Activated CD4-positive, alpha-beta T cell treated with anti-CD3 and anti-CD28 coated beads for 36 hours (primary cell): ENCODE measurements at regions not wholly inside any gene's neighbourhood (a gene's known extent, or its start where the extent isn't known, plus 50 kb on each side); places are given as distances from the start of the nearest gene placed in this dataset.
"Not testable (repeated sequence)": the region's sequence is repeated elsewhere in the genome, so short reads cannot be mapped to it uniquely, and the experiment has no call there.

ENCODE experiments used
- ATAC-seq: fragments of 200-7000 bp; cut with Tn5 transposase; one replicate; pipeline ENCODE4 v1.10.0; 2021; ENCODE audit warnings: mild to moderate bottlenecking, moderate library complexity
- CTCF ChIA-PET: fragments of 350-600 bp; sonication (Branson Sonifier 250); formaldehyde crosslinking; loops from one replicate; lab custom pipeline; 2021; ENCODE audit warnings: antibody characterized with exemption; lab: Charles Lee
- POLR2A ChIA-PET: fragments of 350-600 bp; sonication (Branson Sonifier 250); formaldehyde crosslinking; loops from one replicate; lab custom pipeline; 2021; ENCODE audit warnings: antibody characterized with exemption, inconsistent platforms; lab: Charles Lee
- DNase-seq: peaks from one replicate; pipeline ENCODE4 v3.0.0-alpha.2; 2020
- H3K27ac Mint-ChIP-seq: one replicate; pipeline ENCODE4 v1.8.0; 2021; ENCODE audit warnings: mixed read lengths
- H3K27me3 Mint-ChIP-seq: one replicate; pipeline ENCODE4 v1.8.0; 2021; ENCODE audit warnings: mixed read lengths
- H3K36me3 Mint-ChIP-seq: one replicate; pipeline ENCODE4 v1.8.0; 2021; ENCODE audit warnings: low read depth, mixed read lengths
- H3K4me1 Mint-ChIP-seq: one replicate; pipeline ENCODE4 v1.8.0; 2021; ENCODE audit warnings: mixed read lengths
- H3K4me3 Mint-ChIP-seq: one replicate; pipeline ENCODE4 v1.8.0; 2021; ENCODE audit warnings: mild to moderate bottlenecking, moderate library complexity, mixed read lengths
- H3K9me3 Mint-ChIP-seq: one replicate; pipeline ENCODE4 v1.8.0; 2021; ENCODE audit warnings: low read depth, mixed read lengths
- intact Hi-C, 2 experiments: fragments of 100-400 bp; cut with DNase I in 1 of 2; cut with micrococcal nuclease in 1 of 2; formaldehyde crosslinking; loops; one replicate each; pipeline versions ENCODE4 v1.14.2 to v1.15.1; 2022 to 2024; cut with DNase I, micrococcal nuclease

DNA sequence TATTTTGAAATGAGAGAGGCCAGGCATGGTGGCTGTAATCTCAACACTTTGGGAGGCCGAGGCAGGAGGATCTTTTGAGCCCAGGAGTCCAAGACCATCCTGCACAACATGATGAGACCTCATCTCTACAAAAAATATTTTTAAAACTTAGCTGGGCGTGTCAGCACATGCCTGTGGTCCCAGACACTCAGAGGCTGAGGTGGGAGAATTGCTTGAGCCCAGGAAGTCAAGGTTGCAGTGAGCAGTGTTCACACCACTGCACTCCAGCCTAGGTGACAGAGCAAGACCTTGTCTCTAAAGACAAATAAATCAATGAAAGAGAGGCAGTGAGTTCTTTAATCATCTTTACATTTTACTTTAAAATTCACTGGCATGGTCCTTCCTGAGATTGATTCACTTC lies 124.5 kb downstream of the DUSP6 start:
- DNase-seq: no peak
- peaks cover 75% of the 10 kb centered on the region for H3K4me1 Mint-ChIP-seq
- no peak for ATAC-seq
- H3K36me3 Mint-ChIP-seq: peaks cover 7% of the 10 kb centered on the region
- intact Hi-C loops: loop anchor here (2.0 to 5.0 kb wide), 4 partner anchors 135 to 990 kb away; no protein-coding TSS in a partner anchor
- peaks cover 1% of the 10 kb centered on the region for H3K9me3 Mint-ChIP-seq
- peak overlapping the region; percentile 22 for H3K27ac Mint-ChIP-seq
- no peak overlapping the region for H3K4me3 Mint-ChIP-seq
- no peaks in the 10 kb centered on the region for H3K27me3 Mint-ChIP-seq
- CTCF ChIA-PET: interaction anchor here (0.7 to 3.8 kb wide), 3 partner anchors 16 to 234 kb away, joined by 3 to 12 read pairs (median 4); no protein-coding TSS in a partner anchor
- POLR2A ChIA-PET: interaction anchor here (0.5 kb wide), 1 partner anchor 636 kb away, joined by 6 read pairs; no protein-coding TSS in a partner anchor

- DNase-seq: peak; percentile 71
- peaks cover 9% of the 10 kb centered on the region for H3K36me3 Mint-ChIP-seq
- H3K9me3 Mint-ChIP-seq: peaks cover 1% of the 10 kb centered on the region
- H3K4me1 Mint-ChIP-seq: peaks cover 68% of the 10 kb centered on the region
- ChIA-PET POLR2A (interaction anchor here (0.5 to 2.0 kb wide), 17 partner anchors 9 to 748 kb away, joined by 3 to 18 read pairs (median 4); partner anchors contain the start of gene DUSP6), CTCF (interaction anchor here (0.6 to 1.9 kb wide), 18 partner anchors 10 to 236 kb away, joined by 3 to 6 read pairs (median 4); partner anchors contain the start of gene DUSP6)
- H3K27me3 Mint-ChIP-seq: no peaks in the 10 kb centered on the region
- peak overlapping the region; percentile 99 for H3K27ac Mint-ChIP-seq
- peak overlapping the region; percentile 58 for H3K4me3 Mint-ChIP-seq
- ATAC-seq: peak; percentile 80
- intact Hi-C loops: loop anchor here (1.0 to 5.0 kb wide), 15 partner anchors 18 to 989 kb away; partner anchors contain the start of genes DUSP6 (in 2 of the 2), GALNT4 (in 1 of the 2) and POC1B (in 1 of the 2)
Measured at GRCh38 chr12:89225808-89226411, 126.4 kb downstream of the DUSP6 start.

DNA sequence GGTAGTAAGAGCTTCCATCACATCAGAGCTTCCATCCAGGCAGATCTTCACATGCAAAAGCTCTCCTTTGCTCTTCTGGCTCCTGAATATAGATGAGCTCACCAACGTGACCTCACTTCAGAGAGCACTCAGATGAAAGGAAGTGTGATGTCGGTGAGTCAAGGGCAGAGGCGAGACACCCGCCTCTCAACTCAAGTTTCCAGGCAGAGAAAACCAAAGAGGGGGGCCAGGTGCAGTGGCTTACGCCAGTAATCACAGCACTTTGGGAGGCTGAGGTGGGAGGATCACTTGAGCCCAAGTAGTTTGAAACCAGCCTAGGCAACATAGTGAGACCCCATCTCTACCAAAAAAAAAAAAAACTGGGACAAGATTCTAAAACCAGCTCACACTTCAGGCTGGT lies 126.9 kb downstream of the DUSP6 start:
- DNase-seq (peak; percentile 90), ATAC-seq (peak; percentile 88)
- H3K4me1 Mint-ChIP-seq: peaks cover 64% of the 10 kb centered on the region
- intact Hi-C loops: loop anchor here (1.0 to 5.0 kb wide), 14 partner anchors 19 to 988 kb away; partner anchors contain the start of genes DUSP6 (in 2 of the 2), GALNT4 (in 1 of the 2) and POC1B (in 1 of the 2)
- H3K9me3 Mint-ChIP-seq: peaks cover 3% of the 10 kb centered on the region
- peak overlapping the region; percentile 58 for H3K4me3 Mint-ChIP-seq
- POLR2A ChIA-PET: interaction anchor here (0.6 to 2.0 kb wide), 17 partner anchors 10 to 749 kb away, joined by 3 to 18 read pairs (median 4); partner anchors contain the start of gene DUSP6
- no peaks in the 10 kb centered on the region for H3K27me3 Mint-ChIP-seq
- peaks cover 10% of the 10 kb centered on the region for H3K36me3 Mint-ChIP-seq
- CTCF ChIA-PET: interaction anchor here (0.6 to 1.9 kb wide), 20 partner anchors 11 to 251 kb away, joined by 3 to 6 read pairs (median 4); partner anchors contain the start of gene DUSP6
- H3K27ac Mint-ChIP-seq: peak overlapping the region; percentile 99

- DNase-seq: peak; percentile 16
- H3K9me3 Mint-ChIP-seq, H3K4me3 Mint-ChIP-seq, POLR2A ChIA-PET, H3K36me3 Mint-ChIP-seq, H3K27ac Mint-ChIP-seq, intact Hi-C loops, ATAC-seq, H3K27me3 Mint-ChIP-seq: not testable (repeated sequence)
- peaks cover 48% of the 10 kb centered on the region for H3K4me1 Mint-ChIP-seq
- CTCF ChIA-PET: interaction anchor here (1.0 kb wide), 1 partner anchor 10 kb away, joined by 5 read pairs; no protein-coding TSS in a partner anchor
Measured at GRCh38 chr12:89222580-89222979, 129.7 kb downstream of the DUSP6 start.

GRCh38 chr12:89217472-89217871 lies 134.8 kb downstream of the DUSP6 start:
- Mint-ChIP-seq H3K36me3 (peaks cover 2% of the 10 kb centered on the region), H3K9me3 (peaks cover 5% of the 10 kb centered on the region), H3K4me1 (peaks cover 5% of the 10 kb centered on the region), H3K27ac (no peak overlapping the region), H3K4me3 (no peak overlapping the region), H3K27me3 (peaks cover 3% of the 10 kb centered on the region)
- ChIA-PET POLR2A (no interaction called here), CTCF (interaction anchor here (0.7 kb wide), 1 partner anchor 29 kb away, joined by 3 read pairs; no protein-coding TSS in a partner anchor)
- ATAC-seq (no peak), DNase-seq (no peak)
- intact Hi-C loops: no loop called here

DNA sequence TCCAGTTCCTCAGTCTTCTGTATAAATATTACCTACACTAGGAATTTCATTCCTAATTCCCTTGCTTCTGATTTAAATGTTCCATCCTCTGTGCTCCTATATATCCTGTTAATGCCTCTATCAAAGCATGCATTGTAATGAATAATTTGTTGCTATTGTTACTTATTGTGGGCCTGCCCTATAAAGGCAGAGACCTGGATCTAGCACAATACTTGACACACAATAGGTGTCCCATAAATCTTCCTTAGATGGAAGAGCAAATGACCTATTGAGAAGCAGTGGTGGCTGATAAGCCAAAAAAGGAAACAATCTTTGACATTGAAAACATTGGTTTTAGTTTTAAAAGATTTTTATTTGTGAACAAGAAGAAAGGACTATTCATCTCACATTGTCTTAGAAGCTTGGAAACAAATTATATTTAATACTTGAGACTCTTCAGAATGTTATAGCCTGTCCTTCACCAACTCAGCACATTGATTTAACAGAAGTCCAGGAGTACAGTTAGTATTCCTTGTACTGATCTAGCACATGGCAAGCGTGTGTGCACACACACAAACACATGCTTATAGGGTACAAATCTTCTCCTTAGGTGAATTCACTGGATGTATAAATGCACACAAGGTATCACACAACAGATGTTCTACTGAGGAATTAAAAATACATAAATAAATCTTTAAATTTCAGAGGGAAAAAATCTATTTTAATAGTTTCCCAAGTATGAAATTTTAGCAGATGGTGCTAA lies 135.9 kb downstream of the DUSP6 start:
- H3K27me3 Mint-ChIP-seq: peaks cover 3% of the 10 kb centered on the region
- CTCF ChIA-PET: interaction anchor here (0.6 to 0.7 kb wide), 2 partner anchors 122 to 449 kb away, joined by 3 read pairs; no protein-coding TSS in a partner anchor

GRCh38 chr12:89215196-89215595 lies 137.1 kb downstream of the DUSP6 start:
- no peak for ATAC-seq
- Mint-ChIP-seq H3K27me3 (peaks cover 3% of the 10 kb centered on the region), H3K4me3 (no peak overlapping the region), H3K4me1 (peaks cover 8% of the 10 kb centered on the region), H3K27ac (no peak overlapping the region), H3K9me3 (peaks cover 3% of the 10 kb centered on the region), H3K36me3 (no peaks in the 10 kb centered on the region)
- intact Hi-C loops: no loop called here
- DNase-seq: no peak
- ChIA-PET CTCF (no interaction called here), POLR2A (no interaction called here)

More for the DNA sequence above, 135.9 kb downstream of the DUSP6 start:
- Mint-ChIP-seq H3K36me3 (peaks cover 2% of the 10 kb centered on the region), H3K4me3 (no peak overlapping the region), H3K27ac (no peak overlapping the region), H3K4me1 (peaks cover 8% of the 10 kb centered on the region), H3K9me3 (peaks cover 5% of the 10 kb centered on the region)
- POLR2A ChIA-PET: no interaction called here
- ATAC-seq (no peak), DNase-seq (no peak)
- intact Hi-C loops: no loop called here

DNA sequence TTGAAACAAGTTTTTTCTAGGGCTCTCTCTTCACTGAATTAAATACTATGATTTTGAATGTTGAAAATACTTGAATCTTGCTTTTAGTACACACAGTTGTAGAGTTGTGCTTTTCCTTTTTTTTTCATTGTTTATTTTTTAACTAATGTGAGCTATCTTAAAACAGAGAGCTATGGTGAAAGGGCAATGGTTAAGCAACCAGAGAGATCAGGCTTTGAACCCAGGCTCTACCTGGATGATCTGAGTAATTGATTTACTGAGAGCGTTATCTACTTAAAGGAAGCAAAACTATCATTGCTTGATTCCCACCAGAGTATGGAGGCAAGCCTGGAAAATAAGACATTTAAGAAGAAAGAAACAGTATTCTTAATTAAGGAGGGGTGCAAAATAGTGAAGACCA lies 138.6 kb downstream of the DUSP6 start:
- CTCF ChIA-PET: interaction anchor here (0.6 to 1.2 kb wide), 2 partner anchors 9 to 46 kb away, joined by 3 to 5 read pairs; no protein-coding TSS in a partner anchor

DNA sequence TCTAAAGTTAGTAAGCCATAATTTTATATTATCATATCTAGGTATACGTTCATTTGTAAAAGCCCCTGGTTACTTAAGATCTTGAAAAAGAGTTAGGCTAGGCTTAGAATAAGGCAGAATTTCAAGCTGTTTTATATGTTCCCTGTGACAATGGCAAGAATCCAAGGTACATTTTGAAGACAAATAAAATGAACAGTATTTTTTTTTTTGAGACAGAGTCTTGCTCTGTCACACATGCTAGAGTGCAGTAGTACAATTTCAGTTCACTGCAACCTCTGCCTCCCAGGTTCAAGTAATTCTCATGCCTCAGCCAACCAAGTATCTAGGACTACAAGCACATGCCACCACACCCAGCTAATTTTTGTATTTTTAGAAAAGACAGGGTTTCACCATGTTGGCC lies 139.2 kb downstream of the DUSP6 start:
- ChIA-PET CTCF (interaction anchor here (0.6 to 1.2 kb wide), 2 partner anchors 9 to 45 kb away, joined by 3 to 5 read pairs; no protein-coding TSS in a partner anchor), POLR2A (interaction anchor here (0.6 kb wide), 1 partner anchor 282 kb away, joined by 6 read pairs; no protein-coding TSS in a partner anchor)
- H3K36me3 Mint-ChIP-seq: no peaks in the 10 kb centered on the region
- H3K9me3 Mint-ChIP-seq: no peaks in the 10 kb centered on the region
- H3K4me1 Mint-ChIP-seq: peaks cover 8% of the 10 kb centered on the region
- no peaks in the 10 kb centered on the region for H3K27me3 Mint-ChIP-seq
- no peak overlapping the region for H3K27ac Mint-ChIP-seq
- no peak overlapping the region for H3K4me3 Mint-ChIP-seq
- no peak for DNase-seq
- intact Hi-C loops: no loop called here
- no peak for ATAC-seq

More for the DNA sequence above, 138.6 kb downstream of the DUSP6 start:
- Mint-ChIP-seq H3K36me3 (no peaks in the 10 kb centered on the region), H3K27me3 (no peaks in the 10 kb centered on the region), H3K4me1 (peaks cover 8% of the 10 kb centered on the region), H3K4me3 (no peak overlapping the region), H3K9me3 (no peaks in the 10 kb centered on the region), H3K27ac (no peak overlapping the region)
- POLR2A ChIA-PET: no interaction called here
- DNase-seq: no peak
- intact Hi-C loops: no loop called here
- no peak for ATAC-seq

- CTCF ChIA-PET: interaction anchor here (1.2 kb wide), 2 partner anchors 10 to 13 kb away, joined by 5 to 6 read pairs; no protein-coding TSS in a partner anchor
- DNase-seq (no peak), ATAC-seq (no peak)
- no peak overlapping the region for H3K27ac Mint-ChIP-seq
- peaks cover 8% of the 10 kb centered on the region for H3K4me1 Mint-ChIP-seq
- H3K27me3 Mint-ChIP-seq: no peaks in the 10 kb centered on the region
- no peaks in the 10 kb centered on the region for H3K9me3 Mint-ChIP-seq
- H3K4me3 Mint-ChIP-seq: no peak overlapping the region
- POLR2A ChIA-PET: interaction anchor here (0.6 kb wide), 1 partner anchor 283 kb away, joined by 6 read pairs; no protein-coding TSS in a partner anchor
- intact Hi-C loops: no loop called here
- no peaks in the 10 kb centered on the region for H3K36me3 Mint-ChIP-seq
Measured at GRCh38 chr12:89212339-89212771, 139.9 kb downstream of the DUSP6 start.

DNA sequence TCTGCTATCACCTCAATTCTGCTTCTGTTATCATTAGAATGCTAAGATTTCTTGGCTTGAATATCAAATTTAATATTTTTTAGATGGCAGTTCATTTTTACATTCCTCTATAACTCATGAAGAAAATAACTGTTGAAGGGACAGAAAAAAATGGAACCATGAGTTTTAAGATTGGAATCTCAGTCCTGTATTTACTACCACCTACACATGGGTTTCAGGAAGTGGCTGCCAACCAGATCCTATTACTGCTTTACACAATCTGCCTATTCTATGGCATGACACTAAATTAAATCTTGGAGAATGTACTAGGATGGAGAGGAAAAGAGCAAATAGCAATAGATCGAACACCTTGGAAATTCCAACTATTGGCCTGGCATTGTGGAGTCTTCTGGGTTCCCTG lies 140.8 kb downstream of the DUSP6 start:
- peaks cover 9% of the 10 kb centered on the region for H3K4me1 Mint-ChIP-seq
- no peaks in the 10 kb centered on the region for H3K27me3 Mint-ChIP-seq
- intact Hi-C loops: no loop called here
- CTCF ChIA-PET: interaction anchor here (1.2 kb wide), 1 partner anchor 14 kb away, joined by 6 read pairs; no protein-coding TSS in a partner anchor
- DNase-seq: no peak
- H3K27ac Mint-ChIP-seq: no peak overlapping the region
- no peaks in the 10 kb centered on the region for H3K9me3 Mint-ChIP-seq
- no peak for ATAC-seq
- POLR2A ChIA-PET: no interaction called here
- H3K4me3 Mint-ChIP-seq: no peak overlapping the region
- no peaks in the 10 kb centered on the region for H3K36me3 Mint-ChIP-seq
